D721Med (cell line): ENCODE measurements at regions not wholly inside any gene's neighbourhood (a gene's known extent, or its start where the extent isn't known, plus 50 kb on each side); places are given as distances from the start of the nearest gene placed in this dataset.

Source experiments
- DNase-seq: peaks from one replicate; pipeline ENCODE4 v3.0.0; 2011; ENCODE audit warnings: low spot score; ENCODE audit not compliant: insufficient read length
- FAIRE-seq: peaks from 2 replicates; lab custom pipeline; 2011; peaks lifted over from hg19 to GRCh38; lab: Jason Lieb, UNC
- TF ChIP-seq, protein P1 (sequence below): IDR thresholded peaks from 2 replicates; pipeline ENCODE4 v1.5.1; 2012; ENCODE audit warnings: mild to moderate bottlenecking, control low read depth; ENCODE audit not compliant: insufficient read depth; ENCODE audit errors: missing control alignments

- no peak for FAIRE-seq
- no peak for DNase-seq
- TF ChIP-seq, protein P1, sequence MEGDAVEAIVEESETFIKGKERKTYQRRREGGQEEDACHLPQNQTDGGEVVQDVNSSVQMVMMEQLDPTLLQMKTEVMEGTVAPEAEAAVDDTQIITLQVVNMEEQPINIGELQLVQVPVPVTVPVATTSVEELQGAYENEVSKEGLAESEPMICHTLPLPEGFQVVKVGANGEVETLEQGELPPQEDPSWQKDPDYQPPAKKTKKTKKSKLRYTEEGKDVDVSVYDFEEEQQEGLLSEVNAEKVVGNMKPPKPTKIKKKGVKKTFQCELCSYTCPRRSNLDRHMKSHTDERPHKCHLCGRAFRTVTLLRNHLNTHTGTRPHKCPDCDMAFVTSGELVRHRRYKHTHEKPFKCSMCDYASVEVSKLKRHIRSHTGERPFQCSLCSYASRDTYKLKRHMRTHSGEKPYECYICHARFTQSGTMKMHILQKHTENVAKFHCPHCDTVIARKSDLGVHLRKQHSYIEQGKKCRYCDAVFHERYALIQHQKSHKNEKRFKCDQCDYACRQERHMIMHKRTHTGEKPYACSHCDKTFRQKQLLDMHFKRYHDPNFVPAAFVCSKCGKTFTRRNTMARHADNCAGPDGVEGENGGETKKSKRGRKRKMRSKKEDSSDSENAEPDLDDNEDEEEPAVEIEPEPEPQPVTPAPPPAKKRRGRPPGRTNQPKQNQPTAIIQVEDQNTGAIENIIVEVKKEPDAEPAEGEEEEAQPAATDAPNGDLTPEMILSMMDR = no peak
Observed at GRCh38 chr12:115680967-115681366, 596.5 kb downstream of the MED13L start.

GRCh38 chr12:115672506-115673080 is 604.9 kb downstream of the MED13L start:
- DNase-seq (no peak), FAIRE-seq (no peak)
- TF ChIP-seq, protein P1 = no peak

GRCh38 chr12:115672086-115672485 is 605.4 kb downstream of the MED13L start:
- TF ChIP-seq, protein P1 = no peak
- FAIRE-seq = no peak
- no peak for DNase-seq

- FAIRE-seq (no peak), DNase-seq (no peak)
- TF ChIP-seq, protein P1 = no peak
Observed at GRCh38 chr12:115670869-115671268, 606.6 kb downstream of the MED13L start.

- TF ChIP-seq, protein P1 = no peak
- FAIRE-seq (no peak), DNase-seq (no peak)
Observed at GRCh38 chr12:115667116-115667515, 610.4 kb downstream of the MED13L start.

DNA sequence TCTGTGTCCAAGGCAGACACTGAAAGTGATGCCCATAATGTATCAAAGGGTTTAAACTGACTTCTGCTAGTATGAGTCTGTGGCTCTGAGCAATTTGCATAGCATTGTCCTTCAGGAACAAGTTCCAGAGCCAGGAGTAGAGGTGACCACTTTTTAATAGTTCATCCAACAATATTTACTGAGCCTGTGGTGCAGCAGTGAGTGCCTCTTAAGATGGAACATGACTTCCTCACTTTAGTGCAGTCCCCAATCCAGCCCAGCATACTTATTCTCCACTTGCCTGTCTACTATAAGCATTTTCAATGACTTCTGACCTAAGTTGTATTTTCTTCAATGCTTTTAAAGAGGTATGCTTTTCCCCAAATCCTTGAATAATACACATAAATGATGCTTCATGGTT is 611.3 kb downstream of the MED13L start:
- FAIRE-seq (no peak), DNase-seq (no peak)
- TF ChIP-seq, protein P1 = no peak

DNA sequence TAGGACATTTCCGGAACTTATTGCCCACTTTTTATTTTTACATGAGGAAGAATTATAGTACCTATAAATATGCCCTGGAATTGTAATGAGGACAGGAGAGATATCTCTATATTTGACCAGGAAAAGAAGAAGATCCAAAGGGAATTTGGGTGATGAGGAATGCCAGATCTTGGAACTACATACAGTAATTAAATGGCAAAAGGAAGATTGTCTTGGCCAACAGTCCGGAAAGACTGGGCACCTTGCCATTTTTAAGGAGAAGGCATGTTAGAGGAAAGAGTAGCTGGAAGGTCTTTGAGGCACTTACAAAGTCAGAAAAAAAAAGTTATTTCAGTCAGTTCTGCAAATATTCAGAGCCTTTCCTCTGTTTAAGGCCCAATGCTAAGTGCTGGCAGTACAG is 616.4 kb downstream of the MED13L start:
- FAIRE-seq = no peak
- TF ChIP-seq, protein P1 = no peak
- DNase-seq = no peak
